PC-9 (cell line): ENCODE measurements at regions not wholly inside any gene's neighbourhood (a gene's known extent, or its start where the extent isn't known, plus 50 kb on each side); places are given as distances from the start of the nearest gene placed in this dataset.

Experiments used
- CTCF ChIP-seq: fragments of 200-600 bp; sonication (generic); conservative IDR thresholded peaks from 2 replicates; pipeline ENCODE4 v1.6.1; 2017; ENCODE audit warnings: mixed run types, antibody characterized with exemption, mild to moderate bottlenecking, moderate library complexity
- EZH2 ChIP-seq: fragments of 200-600 bp; sonication (generic); IDR thresholded peaks from 2 replicates; pipeline ENCODE4 v1.8.0; 2017; ENCODE audit warnings: antibody characterized with exemption, low read depth

- TF ChIP-seq CTCF (no peak), EZH2 (no peak)
These were observed 644.1 kb downstream of the TNS3 start for GRCh38 chr7:46937826-46938225.
